HG03025 (cell line): ENCODE measurements at regions not wholly inside any gene's neighbourhood (a gene's known extent, or its start where the extent isn't known, plus 50 kb on each side); places are given as distances from the start of the nearest gene placed in this dataset.

Source experiments
- ATAC-seq: cut with Tn5 transposase; IDR thresholded peaks from one replicate; pipeline ENCODE4 v1.9.1; 2021; ENCODE audit warnings: mild to moderate bottlenecking, moderate library complexity; ENCODE audit not compliant: unreplicated experiment, low FRiP score

- no peak for ATAC-seq
Observed at GRCh38 chr1:68551459-68551858, 54.6 kb upstream of the DEPDC1 start.

GRCh38 chr1:68558321-68559026 is 61.6 kb upstream of the DEPDC1 start:
- ATAC-seq: no peak

- ATAC-seq: no peak
Observed at GRCh38 chr1:68565923-68566322, 69.0 kb upstream of the DEPDC1 start.

GRCh38 chr1:68570871-68571270 is 74.0 kb upstream of the DEPDC1 start:
- ATAC-seq: no peak

- no peak for ATAC-seq
Observed at GRCh38 chr1:68571454-68572235, 74.8 kb upstream of the DEPDC1 start.

- no peak for ATAC-seq
Observed at GRCh38 chr1:68585351-68585750, 88.5 kb upstream of the DEPDC1 start.

- ATAC-seq: no peak
Observed at GRCh38 chr1:68586766-68587165, 89.9 kb upstream of the DEPDC1 start.

GRCh38 chr1:68588304-68588703 is 91.4 kb upstream of the DEPDC1 start:
- no peak for ATAC-seq

GRCh38 chr1:68590473-68590872 is 93.6 kb upstream of the DEPDC1 start:
- no peak for ATAC-seq

- ATAC-seq: no peak
Observed at GRCh38 chr1:68594851-68595250, 98.0 kb upstream of the DEPDC1 start.

GRCh38 chr1:68600049-68600661 is 103.3 kb upstream of the DEPDC1 start:
- ATAC-seq: no peak

- no peak for ATAC-seq
Observed at GRCh38 chr1:68608289-68608688, 111.4 kb upstream of the DEPDC1 start.

- ATAC-seq: no peak
Observed at GRCh38 chr1:68615312-68615711, 118.4 kb upstream of the DEPDC1 start.

GRCh38 chr1:68617942-68618341 is 121.1 kb upstream of the DEPDC1 start:
- ATAC-seq: no peak

GRCh38 chr1:68620571-68620970 is 123.7 kb upstream of the DEPDC1 start:
- no peak for ATAC-seq

- ATAC-seq: no peak
Observed at GRCh38 chr1:68623700-68624099, 126.8 kb upstream of the DEPDC1 start.

- ATAC-seq: no peak
Observed at GRCh38 chr1:68624233-68624632, 127.4 kb upstream of the DEPDC1 start.

- no peak for ATAC-seq
Observed at GRCh38 chr1:68625624-68626023, 128.7 kb upstream of the DEPDC1 start.

GRCh38 chr1:68633141-68633919 is 136.4 kb upstream of the DEPDC1 start:
- ATAC-seq: no peak

GRCh38 chr1:68644504-68644903 is 147.6 kb upstream of the DEPDC1 start:
- no peak for ATAC-seq

GRCh38 chr1:68651115-68651514 is 154.2 kb upstream of the DEPDC1 start:
- no peak for ATAC-seq
